CD4-positive, alpha-beta T cell treated with Interleukin-6 for 4 hours (primary cell): ENCODE measurements at regions not wholly inside any gene's neighbourhood (a gene's known extent, or its start where the extent isn't known, plus 50 kb on each side); places are given as distances from the start of the nearest gene placed in this dataset.
"Not testable (repeated sequence)": the region's sequence is repeated elsewhere in the genome, so short reads cannot be mapped to it uniquely, and the experiment has no call there.

Experiments used
- DNase-seq: peaks from one replicate; pipeline ENCODE4 v3.0.0-alpha.2; 2020; ENCODE audit warnings: mixed read lengths

DNA sequence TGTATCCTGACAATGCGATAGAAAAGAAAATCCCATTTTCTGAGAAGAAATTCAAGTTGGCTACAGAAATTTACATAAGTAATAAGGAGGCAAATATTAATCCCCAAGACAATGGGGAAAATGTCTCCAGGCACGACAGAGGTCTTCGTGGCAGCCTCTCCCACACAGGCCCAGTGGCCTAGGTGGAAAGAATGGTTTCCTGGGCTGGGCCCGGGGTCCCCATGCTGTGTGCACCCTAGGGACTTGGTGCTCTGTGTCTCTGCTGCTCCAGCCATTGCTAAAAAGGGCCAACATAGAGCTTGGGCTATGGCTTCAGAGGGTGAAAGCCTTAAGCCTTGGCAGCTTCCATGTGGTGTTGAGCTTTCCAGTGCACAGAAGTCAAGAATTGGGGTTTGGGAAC, 102.5 kb upstream of the LYPLAL1 start:
- no peak for DNase-seq

DNA sequence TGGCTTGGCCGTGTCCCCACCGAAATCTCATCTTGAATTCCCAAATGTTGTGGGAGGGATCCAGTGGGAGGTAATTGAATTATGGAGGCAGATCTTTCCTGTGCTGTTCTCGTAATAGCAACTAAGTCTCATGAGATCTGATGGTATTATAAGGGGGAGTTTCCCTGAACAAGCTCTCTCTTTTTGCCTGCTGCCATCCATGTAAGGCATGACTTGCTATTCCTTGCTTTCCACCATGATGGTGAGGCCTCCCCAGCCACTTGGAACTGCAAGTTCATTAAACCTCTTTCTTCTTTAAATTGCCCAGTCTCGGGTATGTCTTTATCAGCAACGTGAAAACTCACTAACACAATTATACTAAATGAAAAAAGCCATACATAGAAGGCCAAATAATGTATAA, 101.3 kb upstream of the LYPLAL1 start:
- DNase-seq: no peak

DNA sequence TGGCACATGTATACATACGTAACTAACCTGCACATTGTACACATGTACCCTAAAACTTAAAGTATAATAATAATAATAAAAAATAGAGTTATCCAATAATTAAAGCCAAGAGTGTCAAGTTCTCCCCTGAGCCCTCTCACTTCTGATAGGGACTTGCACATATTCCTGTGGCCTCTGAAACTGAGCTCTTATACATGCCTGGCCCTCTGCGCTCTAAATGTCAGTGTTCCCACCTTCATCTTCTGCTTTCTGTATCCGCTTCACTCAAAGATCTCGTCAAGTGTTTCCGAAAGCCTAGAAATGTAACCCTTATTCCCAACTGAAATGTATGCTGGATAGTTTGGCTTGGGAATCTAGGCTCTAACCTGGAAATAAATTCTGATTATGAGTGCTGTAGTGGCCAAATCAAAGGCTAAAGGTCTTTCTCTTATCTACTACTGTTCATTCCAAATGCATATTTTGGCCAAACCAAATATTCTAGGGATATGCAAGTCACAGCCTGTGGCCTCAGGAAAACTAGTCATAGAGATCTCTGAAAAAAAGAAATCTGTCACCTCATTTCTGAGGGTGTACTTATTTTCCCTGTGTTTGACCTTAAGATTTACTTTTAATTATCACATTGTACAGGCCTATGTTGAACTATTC, 99.5 kb upstream of the LYPLAL1 start:
- DNase-seq: no peak

DNA sequence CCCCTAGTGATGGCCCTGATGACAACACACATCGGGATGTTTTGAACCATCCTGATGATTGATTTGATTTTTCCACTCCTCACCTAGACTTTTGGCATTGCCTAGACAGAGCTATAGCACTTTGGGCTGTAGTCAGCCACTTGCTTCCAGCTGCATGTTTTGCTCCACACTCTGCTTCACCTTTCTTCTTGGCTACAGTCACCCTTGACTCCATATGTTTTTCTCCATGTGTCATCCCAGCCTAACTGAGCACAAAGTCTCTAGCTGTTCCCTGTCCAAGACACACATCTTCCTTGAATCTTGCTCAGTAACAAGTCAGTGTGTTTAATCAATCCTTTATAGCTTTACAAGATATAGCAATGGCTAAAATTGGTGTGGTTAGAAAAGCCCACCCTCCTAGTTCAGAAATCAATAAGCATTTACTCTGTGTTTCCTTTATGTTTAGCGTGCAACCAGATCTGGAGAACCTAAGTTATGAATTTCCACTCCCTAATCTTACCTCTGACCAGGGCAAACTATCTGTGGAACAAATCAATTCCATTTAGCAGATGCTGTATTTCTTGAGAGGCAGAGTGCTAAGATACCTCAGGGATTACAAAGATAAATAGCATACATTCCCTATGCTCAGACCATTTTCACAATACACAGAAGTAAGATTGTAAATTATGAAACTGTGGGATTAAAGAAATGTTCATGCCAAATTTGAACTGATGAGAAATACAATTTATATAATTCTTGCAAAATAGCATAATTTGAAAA, 98.4 kb upstream of the LYPLAL1 start:
- DNase-seq: no peak

DNA sequence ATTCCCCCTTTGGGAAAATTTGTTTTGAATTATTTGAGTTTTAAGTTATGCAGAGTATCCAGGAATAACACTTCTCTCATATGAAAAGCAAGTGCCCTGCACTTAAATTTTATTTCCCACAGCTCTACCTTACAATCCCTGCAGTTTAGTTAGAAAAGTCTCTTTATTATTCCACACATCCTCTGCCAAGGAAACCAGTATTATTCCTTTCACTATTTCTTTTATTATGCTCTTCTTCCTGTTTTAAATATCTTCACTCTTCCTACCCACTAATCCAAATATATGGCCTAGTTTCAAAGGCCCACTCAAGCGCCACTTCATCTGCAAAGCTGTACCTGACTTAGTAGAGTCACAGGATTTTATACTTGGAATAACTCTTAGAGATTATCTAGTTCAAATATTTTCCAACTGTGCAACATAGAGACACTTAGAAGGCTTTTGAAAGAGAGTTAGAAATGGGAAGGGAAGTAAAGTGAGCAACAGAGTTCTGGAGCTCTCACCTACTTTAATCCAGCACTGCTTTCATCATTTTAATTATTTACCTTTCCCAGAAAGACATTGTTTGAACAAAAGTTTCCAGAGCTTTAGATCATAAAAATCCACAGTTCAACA, 97.2 kb upstream of the LYPLAL1 start:
- DNase-seq: no peak

DNA sequence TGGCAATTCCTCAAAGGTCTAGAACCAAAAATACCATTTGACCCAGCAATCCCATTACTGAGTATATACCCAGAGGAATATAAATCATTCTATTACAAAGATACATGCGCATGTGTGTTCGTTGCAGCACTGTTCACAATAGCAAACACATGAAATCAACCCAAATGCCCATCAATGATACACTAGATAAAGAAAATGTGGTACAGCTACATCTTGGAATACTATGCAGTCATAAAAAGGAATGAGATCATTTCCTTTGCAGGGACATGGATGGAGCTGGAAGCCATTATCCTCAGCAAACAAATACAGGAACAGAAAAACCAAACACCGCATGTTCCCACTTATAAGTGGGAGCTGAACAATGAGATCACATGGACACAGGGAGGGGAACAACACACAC, 95.9 kb upstream of the LYPLAL1 start:
- not testable (repeated sequence) for DNase-seq

DNA sequence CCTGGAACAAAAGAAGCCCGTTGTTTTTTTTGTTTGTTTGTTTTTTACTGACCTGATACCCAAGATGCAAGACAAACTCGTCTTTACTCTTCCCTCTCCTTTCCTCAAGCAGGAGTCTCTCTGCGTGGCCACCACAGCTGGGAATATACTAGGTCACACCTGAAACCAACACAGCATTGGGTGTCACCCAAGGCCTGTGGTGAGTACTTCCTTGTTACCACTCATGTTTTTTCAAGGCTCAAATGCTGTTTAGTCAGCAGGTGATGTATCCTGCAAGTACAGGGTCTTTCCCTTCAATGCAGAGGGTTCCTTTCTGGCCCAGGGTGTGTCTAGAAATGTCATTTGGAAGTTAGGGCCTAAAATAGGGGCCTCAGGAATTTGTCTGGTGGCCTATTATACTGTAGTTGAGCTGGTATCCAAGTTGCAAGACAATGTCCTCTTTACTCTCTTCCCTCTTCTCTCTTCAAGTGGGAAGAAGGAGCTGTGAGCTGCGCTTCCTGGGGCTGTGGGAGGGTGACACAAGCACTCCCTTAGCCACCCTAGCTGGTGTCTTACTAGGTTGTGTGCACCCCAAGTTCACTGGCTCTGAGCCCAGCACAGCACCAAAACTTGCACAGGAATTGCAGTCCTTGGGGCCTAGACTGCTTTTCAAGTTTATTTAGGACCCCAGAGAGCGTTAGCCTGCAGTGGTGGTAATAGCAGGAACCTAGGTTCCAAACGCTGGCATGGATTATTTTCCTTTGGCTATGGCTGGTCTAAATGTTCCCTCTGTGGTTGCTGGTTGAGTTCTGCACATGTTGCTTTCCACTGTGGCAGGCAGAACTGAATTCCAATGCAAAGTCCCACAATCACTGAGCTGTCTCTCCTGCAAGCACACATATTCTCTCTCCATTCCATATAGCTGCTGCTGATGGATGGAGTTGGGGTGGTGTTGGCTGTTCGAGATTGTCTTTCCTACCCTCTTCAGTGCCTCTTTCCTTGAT, 91.4 kb upstream of the LYPLAL1 start:
- DNase-seq: no peak

DNA sequence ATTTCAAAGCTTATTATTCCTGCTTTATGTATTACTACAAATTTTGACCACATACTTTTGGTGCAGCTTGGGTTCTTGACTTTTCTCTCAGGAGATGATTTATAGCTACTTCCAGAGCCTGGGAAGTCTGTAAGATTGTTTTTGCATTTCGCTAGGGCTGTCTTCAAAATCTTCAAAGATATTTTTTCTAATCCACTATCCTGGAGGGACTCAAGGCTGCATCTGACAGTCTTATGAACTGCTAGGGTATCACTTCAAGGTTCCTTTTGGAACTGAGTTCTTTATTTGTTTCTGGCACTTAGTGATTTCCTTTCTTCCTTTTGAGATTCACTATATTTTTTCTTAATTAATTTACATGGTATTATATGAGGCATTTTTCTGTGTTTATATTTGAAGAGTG, 90.0 kb upstream of the LYPLAL1 start:
- no peak for DNase-seq

DNA sequence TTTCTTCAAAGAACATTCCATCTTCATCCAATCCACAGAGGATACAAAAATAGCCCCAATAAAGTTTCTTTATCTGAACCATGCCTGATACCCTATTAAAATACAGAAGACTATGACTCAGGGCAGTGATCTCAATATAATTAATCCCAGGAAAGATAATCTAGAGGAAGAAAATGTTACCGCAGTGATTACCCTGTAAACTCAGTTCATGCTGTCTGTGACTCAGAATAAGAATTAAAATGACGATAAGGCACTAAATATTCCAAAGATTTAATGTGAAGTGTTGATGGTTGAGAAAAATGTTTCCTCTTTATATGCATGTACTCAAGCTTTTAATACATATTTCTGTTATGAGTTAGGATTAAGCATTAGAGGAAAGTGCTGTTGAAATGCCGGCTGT, 88.6 kb upstream of the LYPLAL1 start:
- no peak for DNase-seq

DNA sequence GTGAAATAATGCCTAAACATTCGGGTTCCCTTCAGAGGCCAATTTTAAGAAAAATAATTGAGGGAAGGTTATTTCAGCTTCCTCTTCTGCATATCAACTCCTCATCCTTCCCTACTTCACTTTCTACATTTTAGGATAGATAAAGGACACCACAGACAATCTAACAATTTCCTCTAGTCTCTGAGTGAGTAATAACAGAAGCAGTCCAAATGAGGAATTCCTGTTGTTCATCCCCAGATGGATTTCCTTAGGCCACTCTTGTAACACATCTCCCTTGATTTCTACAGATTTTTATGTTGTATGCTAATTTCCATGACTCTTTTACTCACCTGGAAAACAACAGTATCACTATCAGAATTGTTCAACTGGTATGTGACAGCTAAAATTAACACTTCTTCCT, 87.7 kb upstream of the LYPLAL1 start:
- no peak for DNase-seq

DNA sequence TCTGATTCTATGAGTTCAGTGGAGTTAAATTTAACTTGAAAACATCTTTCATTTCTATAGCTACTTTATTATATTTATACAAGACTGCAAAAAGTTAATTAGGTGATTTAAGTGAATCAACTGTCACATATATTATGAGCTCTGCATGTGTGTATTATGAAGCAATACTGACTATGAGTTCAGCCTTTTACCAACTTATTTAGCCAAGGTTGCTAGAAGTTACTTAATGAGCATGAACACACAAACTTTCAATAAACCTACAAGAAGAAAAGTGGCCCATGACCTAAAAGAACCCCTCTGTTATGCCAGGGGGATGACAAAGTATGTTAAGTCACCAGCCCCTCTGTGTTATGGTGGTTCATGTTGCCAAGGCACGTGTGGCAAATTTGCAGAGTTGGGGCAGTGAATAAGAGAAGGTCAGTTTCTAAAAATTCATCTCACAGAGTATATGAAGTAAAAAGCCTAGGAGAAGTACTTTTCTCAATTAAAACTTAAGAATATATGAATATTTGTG, 86.7 kb upstream of the LYPLAL1 start:
- no peak for DNase-seq

DNA sequence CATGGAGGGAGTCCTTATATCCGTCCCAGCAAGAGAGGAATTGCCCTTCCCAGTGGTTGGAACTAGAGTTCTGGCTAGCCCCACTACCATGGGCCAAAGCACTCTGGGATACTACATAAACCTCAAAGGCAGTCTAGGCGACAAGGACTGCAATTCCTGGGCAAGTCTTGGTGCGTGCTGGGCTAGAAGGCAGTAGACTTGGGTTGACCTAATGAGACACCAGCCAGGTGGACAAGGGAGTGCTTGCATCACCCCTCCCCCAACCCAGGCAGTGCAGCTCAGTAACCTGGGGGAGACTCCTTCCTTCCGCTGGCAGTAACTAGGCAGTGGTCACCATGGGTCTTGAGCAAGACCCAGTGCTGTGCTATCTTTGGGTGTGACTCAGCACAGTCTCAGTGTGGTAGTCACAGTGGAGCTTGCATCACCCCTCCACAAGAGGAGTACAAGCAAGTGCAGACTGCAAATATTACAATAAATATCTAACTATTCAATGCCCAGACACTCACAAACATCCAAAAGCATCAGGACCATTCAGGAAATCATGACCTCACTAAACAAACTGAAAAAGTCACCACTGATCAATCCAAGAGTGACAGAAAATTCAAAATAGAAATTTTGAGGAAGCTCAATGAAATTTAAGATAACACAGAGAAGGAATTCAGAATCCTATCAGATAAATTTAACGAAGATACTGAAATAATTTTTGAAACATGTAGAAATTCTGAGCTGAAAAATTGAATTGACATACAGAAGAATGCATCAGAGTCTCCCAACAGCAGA, 84.7 kb upstream of the LYPLAL1 start:
- DNase-seq: no peak

DNA sequence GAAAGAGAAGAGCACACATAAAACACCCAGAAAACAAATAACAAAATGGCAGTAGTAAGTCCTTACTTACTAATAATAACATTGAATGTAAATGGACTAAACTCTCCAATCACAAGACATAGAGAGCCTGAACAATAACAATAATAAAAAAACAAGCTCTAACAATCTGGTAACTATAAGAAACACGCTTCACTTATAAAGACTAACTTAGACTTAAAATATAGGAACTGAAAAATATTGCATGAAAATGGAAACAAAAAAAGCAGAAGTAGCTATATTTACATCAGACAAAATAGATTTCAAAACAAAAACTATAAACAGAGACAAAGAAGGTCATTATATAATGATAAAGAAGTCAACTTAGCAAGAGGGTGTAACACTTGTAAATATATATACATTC, 83.1 kb upstream of the LYPLAL1 start:
- DNase-seq: no peak

DNA sequence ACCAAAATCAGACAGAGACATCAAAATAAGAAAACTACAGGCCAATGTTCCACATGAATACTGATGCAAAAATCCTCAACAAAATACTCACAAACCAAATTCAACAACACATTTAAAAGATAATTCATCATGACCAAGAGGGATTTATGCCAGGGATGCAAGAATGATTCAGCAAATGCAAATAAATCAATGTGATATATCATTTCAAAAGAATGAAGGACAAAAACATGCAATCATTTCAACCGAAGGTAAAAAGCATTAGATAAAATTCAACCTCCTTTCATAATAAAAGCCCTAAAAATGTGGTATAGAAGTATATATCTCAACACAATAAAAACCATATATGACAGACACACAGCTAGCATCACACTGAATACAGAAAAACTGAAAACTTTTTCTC, 81.5 kb upstream of the LYPLAL1 start:
- DNase-seq: no peak

DNA sequence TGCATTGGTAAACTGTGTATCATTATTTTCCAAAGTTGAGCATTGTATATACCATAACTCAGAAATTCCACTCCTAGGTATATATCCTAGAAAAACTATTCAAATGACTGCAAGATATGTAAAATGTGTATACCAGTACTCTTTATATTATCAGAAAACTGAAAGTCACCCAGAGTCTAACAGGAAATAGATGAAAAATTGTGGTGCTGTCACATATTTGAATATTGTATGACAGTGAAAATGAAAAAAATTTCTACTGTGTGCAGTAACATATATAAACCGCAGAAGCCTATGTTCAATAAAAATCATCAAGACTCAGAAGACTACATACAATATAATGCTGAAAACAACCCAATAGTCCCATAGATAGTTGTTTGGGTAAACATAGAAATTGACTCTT, 74.4 kb upstream of the LYPLAL1 start:
- DNase-seq: no peak

DNA sequence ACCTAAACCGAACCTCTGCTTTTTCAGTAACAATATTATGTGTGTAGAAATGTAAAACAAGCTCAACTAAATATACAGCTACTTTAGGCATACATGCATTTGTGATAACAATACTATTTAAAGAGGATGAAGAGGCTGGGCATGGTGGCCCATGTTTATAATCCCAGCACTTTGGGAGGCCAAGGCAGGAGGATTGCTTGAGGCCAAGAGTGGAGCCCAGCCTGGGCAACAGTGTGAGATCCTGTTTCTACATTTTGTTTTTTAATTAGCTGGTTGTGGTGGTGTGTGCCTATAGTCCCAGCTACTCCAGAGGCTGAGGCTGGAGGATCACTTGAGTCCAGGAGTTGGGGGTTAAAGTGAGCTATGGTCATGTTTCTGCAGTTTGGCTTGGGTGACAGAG, 73.6 kb upstream of the LYPLAL1 start:
- no peak for DNase-seq

DNA sequence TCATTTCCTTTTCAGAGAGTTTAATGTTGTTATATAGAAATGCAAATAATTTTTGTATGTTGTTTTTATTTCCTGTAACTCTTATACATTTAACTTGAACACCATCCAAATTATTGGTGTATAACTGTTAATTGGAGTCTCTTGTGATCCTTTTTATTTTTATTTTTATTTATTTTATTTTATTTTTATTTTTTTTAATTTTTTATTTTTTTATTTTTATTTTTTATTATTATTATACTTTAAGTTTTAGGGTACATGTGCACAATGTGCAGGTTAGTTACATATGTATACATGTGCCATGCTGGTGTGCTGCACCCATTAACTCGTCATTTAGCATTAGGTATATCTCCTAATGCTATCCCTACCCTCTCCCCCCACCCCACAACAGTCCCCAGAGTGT, 71.2 kb upstream of the LYPLAL1 start:
- not testable (repeated sequence) for DNase-seq

DNA sequence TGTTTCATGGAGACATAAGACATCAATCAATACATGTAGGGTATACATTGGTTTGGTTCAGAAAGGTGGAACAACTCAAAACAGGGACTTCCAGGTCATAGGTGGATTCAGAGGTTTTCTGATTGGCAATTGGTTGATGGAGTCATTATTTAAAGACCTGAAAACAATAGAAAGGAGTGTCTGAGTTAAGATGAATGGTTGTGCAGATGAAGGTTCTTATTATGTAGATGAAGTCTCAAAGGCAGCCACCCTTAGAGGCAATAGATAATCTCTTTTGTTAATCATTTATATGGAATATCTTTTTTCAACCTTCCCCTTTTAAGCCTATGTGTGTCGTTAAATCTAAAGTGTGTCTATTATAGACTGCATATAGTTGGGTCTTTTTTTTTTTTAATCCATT, 67.8 kb upstream of the LYPLAL1 start:
- DNase-seq: no peak

DNA sequence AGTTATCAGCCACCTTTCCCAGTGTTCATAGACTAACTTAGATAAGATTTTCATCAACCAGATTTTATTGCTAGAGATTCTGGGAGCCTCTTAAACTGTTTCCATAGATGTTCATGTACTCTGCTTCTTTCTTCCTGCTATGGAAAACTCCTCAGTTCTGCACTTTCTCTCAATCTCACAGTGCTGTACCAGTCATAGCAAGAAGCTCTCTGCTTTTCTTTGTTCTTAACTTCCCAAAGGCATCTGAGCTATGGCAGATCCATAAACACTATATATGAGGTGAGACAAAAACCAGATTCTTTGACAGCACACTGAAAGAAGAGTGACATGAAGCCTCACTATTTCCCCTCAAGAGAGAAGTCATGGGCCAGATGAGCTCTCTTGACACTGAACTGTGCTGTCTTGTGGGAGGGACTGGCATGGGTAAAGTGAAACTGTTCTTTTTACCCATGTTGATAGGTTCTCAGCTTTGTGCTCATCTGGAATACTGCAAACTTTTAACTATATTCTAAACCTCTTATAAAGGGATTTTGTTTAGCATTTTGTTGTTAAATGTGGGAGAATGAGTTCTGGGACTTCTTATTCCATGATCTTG, 64.2 kb upstream of the LYPLAL1 start:
- DNase-seq: no peak

DNA sequence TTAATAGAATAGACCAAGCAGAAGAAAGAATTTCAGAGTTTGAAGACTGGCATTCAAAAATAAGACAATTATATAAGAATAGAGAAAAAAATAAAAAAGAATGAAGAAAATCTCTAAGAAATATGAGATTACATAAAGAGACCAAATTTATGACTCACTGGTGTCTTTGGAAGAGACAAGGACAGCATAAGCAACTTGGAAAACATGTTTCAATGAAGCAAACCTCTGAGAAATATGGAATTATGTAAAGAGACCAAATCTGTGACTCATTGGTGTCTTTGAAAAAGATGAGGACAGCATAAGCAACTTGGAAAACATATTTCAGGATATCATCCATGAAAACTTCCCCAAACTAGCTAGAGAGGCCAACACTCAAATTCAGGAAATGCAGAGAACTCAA, 60.4 kb upstream of the LYPLAL1 start:
- DNase-seq: no peak

DNA sequence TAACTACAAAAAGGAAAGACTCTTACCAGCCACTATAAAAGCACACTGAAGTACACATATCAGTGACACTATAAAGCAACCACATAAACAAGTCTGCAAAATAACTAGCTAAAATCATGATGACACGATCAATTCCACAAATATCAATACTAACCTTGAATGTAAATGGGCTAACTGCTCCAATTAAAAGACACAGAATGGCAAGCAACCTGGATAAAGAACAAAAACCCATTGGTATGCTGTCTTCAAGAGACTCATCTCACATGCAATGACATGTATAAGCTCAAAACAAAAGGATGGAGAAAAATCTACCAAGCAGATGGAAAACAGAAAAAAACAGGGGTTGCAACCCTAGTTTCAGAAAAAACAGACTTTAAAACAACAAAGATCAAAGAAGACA, 59.7 kb upstream of the LYPLAL1 start:
- no peak for DNase-seq

DNA sequence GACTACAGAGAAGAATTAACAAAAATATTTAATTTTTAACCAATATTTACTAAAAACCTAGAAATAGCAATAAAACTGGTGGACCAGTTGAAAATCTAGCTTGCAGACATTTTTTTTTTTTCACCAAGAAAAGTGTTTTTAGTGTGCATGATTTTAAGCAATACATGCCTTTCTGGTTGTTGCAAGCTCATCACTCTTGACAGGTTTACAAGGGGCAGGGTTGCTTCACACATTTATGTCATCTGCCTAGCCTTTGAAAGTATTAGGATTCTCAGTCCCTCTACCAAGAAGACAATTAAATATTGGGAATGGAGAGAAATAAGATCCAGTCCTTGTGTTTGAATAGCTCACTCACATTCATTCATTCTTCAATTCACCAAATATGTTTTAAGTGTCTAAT, 53.8 kb upstream of the LYPLAL1 start:
- DNase-seq: no peak
